Astrocyte (in vitro differentiated cells and primary cell): ENCODE measurements at regions not wholly inside any gene's neighbourhood (a gene's known extent, or its start where the extent isn't known, plus 50 kb on each side); places are given as distances from the start of the nearest gene placed in this dataset.

Source experiments
- DNase-seq: peaks from one replicate; pipeline ENCODE4 v3.0.0-alpha.2; 2010; ENCODE audit warnings: low read depth
- FAIRE-seq: peaks from 2 replicates; lab custom pipeline; 2011; peaks lifted over from hg19 to GRCh38; lab: Jason Lieb, UNC
- H2AFZ ChIP-seq: 2 replicates; pipeline ENCODE4 v1.6.0; 2012; ENCODE audit warnings: low read depth, low read length, inconsistent platforms
- H3K27ac ChIP-seq: 2 replicates; pipeline ENCODE4 v1.5.1; 2011; ENCODE audit warnings: low read depth, low read length, inconsistent platforms
- H3K27me3 ChIP-seq: 2 replicates; pipeline ENCODE4 v1.6.0; 2011; ENCODE audit warnings: low read length, inconsistent platforms; ENCODE audit not compliant: insufficient read depth
- H3K36me3 ChIP-seq: 2 replicates; pipeline ENCODE4 v1.5.1; 2011; ENCODE audit warnings: low read length, inconsistent platforms; ENCODE audit not compliant: insufficient read depth
- H3K4me1 ChIP-seq: 2 replicates; pipeline ENCODE4 v1.5.1; 2011; ENCODE audit warnings: low read length, inconsistent platforms; ENCODE audit not compliant: insufficient read depth
- H3K4me2 ChIP-seq: 2 replicates; pipeline ENCODE4 v1.6.0; 2012; ENCODE audit warnings: low read length, inconsistent platforms
- H3K4me3 ChIP-seq: 2 replicates; pipeline ENCODE4 v1.5.1; 2011; ENCODE audit warnings: low read depth, mild to moderate bottlenecking, low read length, inconsistent platforms; ENCODE audit not compliant: insufficient read depth
- H3K79me2 ChIP-seq: 2 replicates; pipeline ENCODE4 v1.6.0; 2012; ENCODE audit warnings: mild to moderate bottlenecking, low read length, inconsistent platforms; ENCODE audit not compliant: insufficient read depth
- H3K9ac ChIP-seq: 2 replicates; pipeline ENCODE4 v1.6.0; 2012; ENCODE audit warnings: mild to moderate bottlenecking, low read length, inconsistent platforms
- H3K9me3 ChIP-seq: 2 replicates; pipeline ENCODE4 v1.5.1; 2012; ENCODE audit warnings: low read depth, mild to moderate bottlenecking, low read length, inconsistent platforms; ENCODE audit not compliant: insufficient read depth
- H4K20me1 ChIP-seq: 2 replicates; pipeline ENCODE4 v1.6.0; 2012; ENCODE audit warnings: low read length, inconsistent platforms; ENCODE audit not compliant: insufficient read depth
- H3K27ac Mint-ChIP-seq: one replicate; pipeline ENCODE4 v1.8.0; 2021; ENCODE audit warnings: mild to moderate bottlenecking, mixed read lengths; ENCODE audit not compliant: unreplicated experiment
- H3K27me3 Mint-ChIP-seq: one replicate; pipeline ENCODE4 v1.8.0; 2021; ENCODE audit warnings: low read depth, mixed read lengths; ENCODE audit not compliant: unreplicated experiment
- H3K36me3 Mint-ChIP-seq: one replicate; pipeline ENCODE4 v1.8.0; 2021; ENCODE audit warnings: low read depth, mixed read lengths; ENCODE audit not compliant: unreplicated experiment
- H3K4me1 Mint-ChIP-seq: one replicate; pipeline ENCODE4 v1.8.0; 2021; ENCODE audit warnings: low read depth, mixed read lengths; ENCODE audit not compliant: unreplicated experiment
- H3K4me3 Mint-ChIP-seq: one replicate; pipeline ENCODE4 v1.8.0; 2021; ENCODE audit warnings: mild to moderate bottlenecking, moderate library complexity, mixed read lengths; ENCODE audit not compliant: unreplicated experiment
- H3K9me3 Mint-ChIP-seq: one replicate; pipeline ENCODE4 v1.8.0; 2021; ENCODE audit warnings: mild to moderate bottlenecking, mixed read lengths; ENCODE audit not compliant: unreplicated experiment
- EZH2 ChIP-seq: IDR thresholded peaks from 2 replicates; pipeline ENCODE4 v1.6.1; 2012; ENCODE audit warnings: mild to moderate bottlenecking, low read length, inconsistent platforms; ENCODE audit not compliant: insufficient read depth
- TF ChIP-seq, protein P1 (sequence below): IDR thresholded peaks from 2 replicates; pipeline ENCODE4 v1.5.1; 2011; ENCODE audit warnings: low read depth, mild to moderate bottlenecking, inconsistent platforms, low read length, moderate library complexity; ENCODE audit not compliant: insufficient read depth

DNA sequence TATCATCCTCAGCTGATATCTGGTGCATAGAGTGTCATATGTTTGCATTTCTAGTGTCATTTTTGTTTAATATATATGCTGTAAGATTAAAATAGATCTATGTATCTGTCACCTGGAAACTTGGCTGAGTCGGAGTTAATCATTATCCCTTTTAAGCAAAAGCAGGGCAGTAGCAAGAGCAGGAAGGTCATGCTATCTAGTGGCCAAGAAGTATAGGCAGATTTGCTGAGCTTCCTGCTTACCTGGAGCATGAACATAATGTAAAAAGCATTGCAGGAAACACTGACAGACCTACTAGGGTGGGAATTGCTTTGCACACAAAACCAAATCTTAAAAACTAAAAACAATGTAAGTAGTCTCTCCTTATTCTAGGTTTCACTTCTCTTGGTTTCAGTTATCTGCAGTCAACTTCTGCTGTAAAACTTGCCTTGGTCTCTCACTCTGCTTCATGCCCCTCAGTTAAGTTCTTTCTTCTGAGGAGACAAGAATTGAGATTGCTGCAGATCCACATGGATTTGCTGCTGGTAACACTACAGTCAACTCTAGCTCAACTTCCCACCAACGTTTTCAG, 295.3 kb downstream of the CDH7 start:
- H3K27me3 Mint-ChIP-seq = no peaks in the 10 kb centered on the region
- no peak for TF ChIP-seq EZH2
- TF ChIP-seq, protein P1, sequence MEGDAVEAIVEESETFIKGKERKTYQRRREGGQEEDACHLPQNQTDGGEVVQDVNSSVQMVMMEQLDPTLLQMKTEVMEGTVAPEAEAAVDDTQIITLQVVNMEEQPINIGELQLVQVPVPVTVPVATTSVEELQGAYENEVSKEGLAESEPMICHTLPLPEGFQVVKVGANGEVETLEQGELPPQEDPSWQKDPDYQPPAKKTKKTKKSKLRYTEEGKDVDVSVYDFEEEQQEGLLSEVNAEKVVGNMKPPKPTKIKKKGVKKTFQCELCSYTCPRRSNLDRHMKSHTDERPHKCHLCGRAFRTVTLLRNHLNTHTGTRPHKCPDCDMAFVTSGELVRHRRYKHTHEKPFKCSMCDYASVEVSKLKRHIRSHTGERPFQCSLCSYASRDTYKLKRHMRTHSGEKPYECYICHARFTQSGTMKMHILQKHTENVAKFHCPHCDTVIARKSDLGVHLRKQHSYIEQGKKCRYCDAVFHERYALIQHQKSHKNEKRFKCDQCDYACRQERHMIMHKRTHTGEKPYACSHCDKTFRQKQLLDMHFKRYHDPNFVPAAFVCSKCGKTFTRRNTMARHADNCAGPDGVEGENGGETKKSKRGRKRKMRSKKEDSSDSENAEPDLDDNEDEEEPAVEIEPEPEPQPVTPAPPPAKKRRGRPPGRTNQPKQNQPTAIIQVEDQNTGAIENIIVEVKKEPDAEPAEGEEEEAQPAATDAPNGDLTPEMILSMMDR = no peak
- no peaks in the 10 kb centered on the region for H3K9me3 Mint-ChIP-seq
- Histone ChIP-seq H4K20me1 (no peaks in the 10 kb centered on the region), H3K4me3 (no peak overlapping the region), H3K4me2 (no peak overlapping the region), H3K27ac (no peak overlapping the region), H3K4me1 (no peaks in the 10 kb centered on the region), H2AFZ (no peak overlapping the region), H3K27me3 (no peaks in the 10 kb centered on the region), H3K9me3 (no peaks in the 10 kb centered on the region), H3K36me3 (no peaks in the 10 kb centered on the region), H3K79me2 (no peaks in the 10 kb centered on the region), H3K9ac (no peak overlapping the region)
- H3K36me3 Mint-ChIP-seq = no peaks in the 10 kb centered on the region
- FAIRE-seq = no peak
- H3K4me3 Mint-ChIP-seq = no peak overlapping the region
- DNase-seq = no peak
- no peak overlapping the region for H3K27ac Mint-ChIP-seq
- peaks cover 6% of the 10 kb centered on the region for H3K4me1 Mint-ChIP-seq

DNA sequence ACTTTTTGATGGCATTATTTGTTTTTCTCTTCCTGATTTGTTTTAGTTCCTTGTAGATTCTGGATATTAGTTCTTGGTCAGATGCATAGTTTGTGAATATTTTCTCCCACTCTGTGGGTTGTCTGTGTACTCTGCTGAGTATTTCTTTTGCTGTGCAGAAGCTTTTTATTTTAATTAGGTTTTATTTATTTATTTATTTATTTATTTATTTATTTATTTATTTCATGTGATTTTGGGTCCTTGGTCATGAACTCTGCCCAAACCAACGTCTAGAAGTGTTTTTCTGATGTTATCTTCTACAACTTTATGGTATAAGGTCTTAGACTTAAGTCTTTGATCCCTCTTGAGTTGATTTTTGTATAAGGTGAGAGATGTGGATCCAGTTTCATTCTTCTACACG, 292.2 kb downstream of the CDH7 start:
- Mint-ChIP-seq H3K9me3 (no peaks in the 10 kb centered on the region), H3K27ac (no peak overlapping the region), H3K27me3 (no peaks in the 10 kb centered on the region), H3K4me1 (peaks cover 3% of the 10 kb centered on the region), H3K4me3 (no peak overlapping the region), H3K36me3 (no peaks in the 10 kb centered on the region)
- H4K20me1 ChIP-seq = no peaks in the 10 kb centered on the region
- no peaks in the 10 kb centered on the region for H3K9me3 ChIP-seq
- no peak overlapping the region for H3K9ac ChIP-seq
- no peaks in the 10 kb centered on the region for H3K79me2 ChIP-seq
- no peak for DNase-seq
- H3K4me2 ChIP-seq = no peak overlapping the region
- no peak overlapping the region for H2AFZ ChIP-seq
- no peaks in the 10 kb centered on the region for H3K36me3 ChIP-seq
- no peak for FAIRE-seq
- no peak overlapping the region for H3K4me3 ChIP-seq
- no peak overlapping the region for H3K27ac ChIP-seq
- H3K4me1 ChIP-seq = no peaks in the 10 kb centered on the region
- no peaks in the 10 kb centered on the region for H3K27me3 ChIP-seq
- TF ChIP-seq, protein P1 = no peak
- TF ChIP-seq EZH2 = no peak

DNA sequence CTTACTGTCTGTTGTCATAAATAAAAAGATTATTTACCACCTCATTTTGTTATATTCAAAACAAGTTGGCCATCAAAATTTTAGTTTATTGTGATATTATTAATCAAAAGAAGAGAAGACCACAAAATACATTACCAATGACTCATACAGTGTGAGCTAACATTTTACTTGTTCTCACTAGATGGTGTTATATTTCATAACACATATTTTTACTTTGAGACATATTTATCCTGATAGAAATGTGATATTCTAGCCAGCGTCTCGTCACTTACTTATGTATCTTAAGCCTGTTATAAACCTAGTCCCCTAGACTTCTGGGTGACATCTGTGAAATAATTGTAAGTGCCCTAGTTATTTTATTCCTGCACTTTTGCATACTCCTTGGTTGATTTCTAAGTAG, 263.2 kb downstream of the CDH7 start:
- Histone ChIP-seq H2AFZ (no peak overlapping the region), H3K27ac (no peak overlapping the region), H3K4me3 (no peak overlapping the region), H3K4me1 (no peaks in the 10 kb centered on the region), H4K20me1 (no peaks in the 10 kb centered on the region), H3K4me2 (no peak overlapping the region), H3K36me3 (no peaks in the 10 kb centered on the region), H3K27me3 (no peaks in the 10 kb centered on the region), H3K9ac (no peak overlapping the region), H3K9me3 (no peaks in the 10 kb centered on the region), H3K79me2 (no peaks in the 10 kb centered on the region)
- FAIRE-seq = no peak
- Mint-ChIP-seq H3K4me3 (no peak overlapping the region), H3K27me3 (no peaks in the 10 kb centered on the region), H3K9me3 (peaks cover 2% of the 10 kb centered on the region), H3K27ac (no peak overlapping the region), H3K4me1 (no peaks in the 10 kb centered on the region), H3K36me3 (no peaks in the 10 kb centered on the region)
- TF ChIP-seq, protein P1 = no peak
- TF ChIP-seq EZH2 = no peak
- DNase-seq = peak; percentile 8
